ENCODE measurements at regions not wholly inside any gene's neighbourhood (a gene's known extent, or its start where the extent isn't known, plus 50 kb on each side); places are given as distances from the start of the nearest gene placed in this dataset.

DNA sequence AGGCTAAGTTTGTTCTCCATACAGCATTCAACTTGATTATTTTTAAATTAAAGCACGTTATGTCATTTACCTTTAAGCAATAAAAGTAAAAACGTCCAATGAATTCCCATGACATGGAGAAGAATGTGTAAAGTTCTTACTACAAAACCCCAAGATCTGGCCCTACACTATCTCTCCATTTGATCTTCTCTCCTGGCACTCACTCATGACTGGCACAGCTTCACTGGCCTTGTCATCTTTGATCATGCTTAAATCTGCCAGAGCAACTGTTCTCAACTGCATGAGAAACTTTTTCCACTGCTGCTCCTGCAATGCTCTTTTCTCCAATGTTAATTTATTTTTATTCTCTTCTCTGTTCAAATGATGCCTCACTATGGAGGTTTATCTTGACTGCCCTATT is 1109.0 kb upstream of the IGFBP7 start:
- no peak for TF ChIP-seq CTCF (IDR thresholded peaks at IDR 0.05; ENCODE audit: low read length)
- TF ChIP-seq EZH2 (IDR thresholded peaks at IDR 0.05; ENCODE audit: borderline replicate concordance, low read length) = no peak

All from OCI-LY1 (cell line).